Trophoblast cell (in vitro differentiated cells and primary cell): ENCODE measurements at regions not wholly inside any gene's neighbourhood (a gene's known extent, or its start where the extent isn't known, plus 50 kb on each side); places are given as distances from the start of the nearest gene placed in this dataset.
"Not testable (repeated sequence)": the region's sequence is repeated elsewhere in the genome, so short reads cannot be mapped to it uniquely, and the experiment has no call there.

Experiments used
- DNase-seq, 2 donors: peaks; one replicate each; pipeline ENCODE4 v3.0.0-alpha.2; 2016
- H2AFZ ChIP-seq: 2 replicates; pipeline ENCODE4 v1.6.1; 2013; ENCODE audit warnings: low read length, moderate library complexity, mild to moderate bottlenecking; ENCODE audit not compliant: insufficient read depth, poor library complexity
- H2AK5ac ChIP-seq: 2 replicates; pipeline ENCODE4 v1.6.1; 2013; ENCODE audit warnings: mild to moderate bottlenecking, low read length
- H2BK120ac ChIP-seq: 2 replicates; pipeline ENCODE4 v1.6.1; 2013; ENCODE audit warnings: low read length, mild to moderate bottlenecking, moderate library complexity; ENCODE audit not compliant: insufficient read depth, poor library complexity
- H2BK12ac ChIP-seq: 2 replicates; pipeline ENCODE4 v1.6.1; 2013; ENCODE audit warnings: mild to moderate bottlenecking, low read length, moderate library complexity
- H2BK5ac ChIP-seq: 2 replicates; pipeline ENCODE4 v1.6.1; 2013; ENCODE audit warnings: low read length, low read depth, moderate library complexity, mild to moderate bottlenecking; ENCODE audit not compliant: poor library complexity
- H3K14ac ChIP-seq: 2 replicates; pipeline ENCODE4 v1.6.1; 2013; ENCODE audit warnings: mild to moderate bottlenecking, low read length
- H3K18ac ChIP-seq: 2 replicates; pipeline ENCODE4 v1.6.1; 2013; ENCODE audit warnings: mild to moderate bottlenecking, low read length
- H3K23ac ChIP-seq: 2 replicates; pipeline ENCODE4 v1.6.1; 2013; ENCODE audit warnings: low read length
- H3K27ac ChIP-seq: 2 replicates; pipeline ENCODE4 v1.5.1; 2013; ENCODE audit warnings: low read depth, mild to moderate bottlenecking, inconsistent platforms, low read length, moderate library complexity
- H3K27me3 ChIP-seq: 2 replicates; pipeline ENCODE4 v1.6.1; 2013; ENCODE audit warnings: inconsistent platforms, mild to moderate bottlenecking, low read length, moderate library complexity; ENCODE audit not compliant: insufficient read depth
- H3K36me3 ChIP-seq, 2 experiments: 1 replicate in 1 of 2; 2 replicates in 1 of 2; pipeline ENCODE4 v1.6.1; 2013; ENCODE audit warnings: low read length in 2 of 2, mild to moderate bottlenecking in 2 of 2, moderate library complexity in 1 of 2; ENCODE audit not compliant: insufficient read depth in 2 of 2, control insufficient read depth in 1 of 2
- H3K4ac ChIP-seq: 2 replicates; pipeline ENCODE4 v1.6.1; 2013; ENCODE audit warnings: low read depth, mild to moderate bottlenecking, low read length, moderate library complexity
- H3K4me1 ChIP-seq, 2 experiments: 1 replicate in 1 of 2; 2 replicates in 1 of 2; pipeline ENCODE4 v1.6.1; 2013; ENCODE audit warnings: low read length in 2 of 2, mild to moderate bottlenecking in 2 of 2, moderate library complexity in 1 of 2; ENCODE audit not compliant: insufficient read depth in 2 of 2, control insufficient read depth in 1 of 2
- H3K4me2 ChIP-seq: 2 replicates; pipeline ENCODE4 v1.6.1; 2013; ENCODE audit warnings: inconsistent platforms, mild to moderate bottlenecking, low read length, moderate library complexity
- H3K4me3 ChIP-seq: 2 replicates; pipeline ENCODE4 v1.5.1; 2013; ENCODE audit warnings: mild to moderate bottlenecking, low read depth, low read length, inconsistent platforms
- H3K79me1 ChIP-seq: one replicate; pipeline ENCODE4 v1.6.1; 2013; ENCODE audit warnings: low read length
- H3K79me2 ChIP-seq: 2 replicates; pipeline ENCODE4 v1.6.1; 2013; ENCODE audit warnings: low read length, mild to moderate bottlenecking; ENCODE audit not compliant: control insufficient read depth, insufficient read depth, poor library complexity
- H3K9ac ChIP-seq: 2 replicates; pipeline ENCODE4 v1.6.1; 2013; ENCODE audit warnings: mild to moderate bottlenecking, low read length
- H3K9me3 ChIP-seq: 2 replicates; pipeline ENCODE4 v1.6.1; 2013; ENCODE audit warnings: low read depth, mild to moderate bottlenecking, control low read depth, inconsistent platforms, low read length; ENCODE audit not compliant: insufficient read depth
- H4K12ac ChIP-seq: 2 replicates; pipeline ENCODE4 v1.6.1; 2013; ENCODE audit warnings: low read depth, mild to moderate bottlenecking, low read length, moderate library complexity
- H4K8ac ChIP-seq: 2 replicates; pipeline ENCODE4 v1.6.1; 2013; ENCODE audit warnings: low read depth, mild to moderate bottlenecking, low read length, moderate library complexity
- H4K91ac ChIP-seq: one replicate; pipeline ENCODE4 v1.6.1; 2013; ENCODE audit warnings: low read depth, mild to moderate bottlenecking, low read length, moderate library complexity
- WGBS: extraction: QIAGEN DNeasy Blood & Tissue Kit; methylation state at CpG from one replicate; pipeline ENCODE4 v1.1.7; 2013; ENCODE audit warnings: missing lambda C conversion rate; ENCODE audit not compliant: insufficient read length, insufficient coverage; ENCODE audit errors: extremely low coverage; 5-methylcytosine and 5-hydroxymethylcytosine counted together

DNA sequence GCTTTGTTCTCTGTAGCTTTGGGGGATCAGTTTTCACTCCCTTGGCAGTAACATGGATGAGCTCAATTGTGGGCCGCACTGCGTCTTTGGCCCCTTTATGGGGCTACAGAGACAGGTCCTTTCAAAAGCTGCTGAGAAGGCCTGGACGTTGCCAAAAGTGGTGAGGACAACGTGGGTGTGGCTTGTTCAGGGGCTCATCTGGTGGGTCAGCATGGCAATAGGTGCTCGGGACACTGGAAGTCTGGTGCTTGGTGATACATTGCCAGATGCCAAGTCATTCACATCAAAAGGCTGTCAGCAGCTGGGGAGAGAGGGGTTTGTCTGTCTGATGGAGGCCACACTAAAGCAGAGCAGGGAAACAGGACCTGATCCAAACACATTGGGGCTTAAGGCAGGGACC lies 149.8 kb upstream of the EOLA2 start:
- DNase-seq: no peak
- Histone ChIP-seq H4K91ac (no peak overlapping the region), H3K27ac (no peak overlapping the region), H2BK12ac (no peak overlapping the region), H3K18ac (no peak overlapping the region), H2BK5ac (no peak overlapping the region), H2BK120ac (no peak overlapping the region), H3K4me1 (no peaks in the 10 kb centered on the region), H3K4me2 (no peak overlapping the region), H4K12ac (no peak overlapping the region), H3K27me3 (no peaks in the 10 kb centered on the region), H3K23ac (no peak overlapping the region), H3K79me2 (no peaks in the 10 kb centered on the region), H3K9me3 (no peaks in the 10 kb centered on the region), H4K8ac (no peak overlapping the region), H2AFZ (no peak overlapping the region), H2AK5ac (no peak overlapping the region), H3K36me3 (no peaks in the 10 kb centered on the region), H3K79me1 (no peaks in the 10 kb centered on the region), H3K4ac (no peak overlapping the region), H3K4me3 (no peak overlapping the region), H3K9ac (no peak overlapping the region), H3K14ac (no peak overlapping the region)
- WGBS: no CpG with 5 or more reads among the region's 5 CpGs

DNA sequence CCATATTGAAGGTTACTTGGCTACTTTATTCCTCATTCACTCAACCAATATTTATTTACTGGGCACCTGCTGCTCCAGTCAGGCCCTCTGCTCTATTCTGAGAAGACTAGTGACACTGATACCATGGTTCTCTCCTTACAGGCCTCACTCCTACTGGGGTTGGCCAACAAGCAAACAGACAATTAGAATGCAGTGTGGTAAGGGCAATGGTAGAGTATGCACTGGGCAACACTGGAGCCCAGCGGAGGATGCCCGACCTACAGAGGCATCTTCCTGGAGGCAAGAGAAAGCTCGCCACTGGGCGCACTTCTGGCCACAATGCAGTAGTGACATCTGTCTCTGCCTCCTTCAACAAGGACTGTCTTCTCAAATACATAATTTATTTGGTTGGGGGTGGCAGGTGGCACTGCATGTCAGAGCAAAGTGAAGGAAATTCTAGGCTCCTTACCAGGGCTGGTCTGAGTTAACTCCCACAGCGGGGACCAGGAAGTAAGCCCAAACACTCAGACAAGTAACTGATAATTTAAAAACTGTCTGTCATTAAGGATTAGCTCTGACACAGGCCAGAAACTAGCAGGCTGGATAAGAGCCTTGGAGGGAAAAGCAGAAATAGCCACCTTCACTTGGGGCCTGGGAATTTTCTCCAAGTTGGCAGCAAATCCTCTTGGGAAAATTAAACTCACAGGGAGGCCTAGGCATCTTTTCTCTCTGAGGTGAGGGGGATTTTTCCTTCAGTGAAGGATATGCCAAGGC lies 150.7 kb upstream of the EOLA2 start:
- Histone ChIP-seq H3K4me3 (no peak overlapping the region), H3K27me3 (no peaks in the 10 kb centered on the region), H3K4ac (no peak overlapping the region), H3K27ac (no peak overlapping the region), H3K4me1 (no peaks in the 10 kb centered on the region), H2AK5ac (no peak overlapping the region), H2BK12ac (no peak overlapping the region), H3K36me3 (no peaks in the 10 kb centered on the region), H2AFZ (no peak overlapping the region), H3K23ac (no peak overlapping the region), H4K91ac (no peak overlapping the region), H3K18ac (no peak overlapping the region), H3K79me2 (no peaks in the 10 kb centered on the region), H3K4me2 (no peak overlapping the region), H3K14ac (no peak overlapping the region), H2BK120ac (no peak overlapping the region), H2BK5ac (no peak overlapping the region), H3K9me3 (no peaks in the 10 kb centered on the region), H4K12ac (no peak overlapping the region), H3K79me1 (no peaks in the 10 kb centered on the region), H3K9ac (no peak overlapping the region), H4K8ac (no peak overlapping the region)
- WGBS: no CpG with 5 or more reads among the region's 5 CpGs
- no peak for DNase-seq

GRCh38 chrX:150091300-150091699 lies 153.0 kb upstream of the EOLA2 start:
- not testable (repeated sequence) for H3K36me3 ChIP-seq, H3K4me3 ChIP-seq, H3K4me2 ChIP-seq, H3K27ac ChIP-seq, H2AK5ac ChIP-seq, H4K91ac ChIP-seq, H2BK120ac ChIP-seq, H3K14ac ChIP-seq, H3K18ac ChIP-seq, H3K9ac ChIP-seq, H3K23ac ChIP-seq, H2BK5ac ChIP-seq, H3K4me1 ChIP-seq, H3K9me3 ChIP-seq, H4K12ac ChIP-seq, H3K79me2 ChIP-seq, DNase-seq, H2BK12ac ChIP-seq, H3K27me3 ChIP-seq, H3K79me1 ChIP-seq, H3K4ac ChIP-seq, H2AFZ ChIP-seq, H4K8ac ChIP-seq
- WGBS: no CpG with 5 or more reads among the region's 4 CpGs

DNA sequence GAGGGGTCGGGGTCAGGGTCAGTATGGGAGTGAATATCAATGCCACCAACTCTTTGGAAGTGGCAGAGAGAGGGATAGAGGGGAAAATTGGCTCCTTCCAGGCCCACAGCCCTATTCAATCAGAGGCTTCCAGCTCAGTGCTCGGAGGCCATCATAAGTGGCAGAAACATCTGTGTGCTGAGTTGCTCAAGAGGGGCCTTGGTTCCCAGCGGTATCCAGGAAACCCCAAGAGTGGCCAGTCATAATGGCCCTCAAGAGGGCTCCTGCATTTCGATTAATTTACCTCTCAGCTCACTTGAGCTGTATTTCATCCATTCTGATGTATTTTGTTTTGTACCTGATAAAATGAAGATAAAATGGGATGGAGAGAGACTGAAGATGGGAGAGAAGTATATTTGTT lies 154.3 kb upstream of the EOLA2 start:
- Histone ChIP-seq H3K27ac (no peak overlapping the region), H3K4me2 (no peak overlapping the region), H4K8ac (no peak overlapping the region), H3K4me1 (peaks cover 0 to 5% of the 10 kb centered on the region in 2 experiments), H3K23ac (no peak overlapping the region), H3K79me1 (no peaks in the 10 kb centered on the region), H3K36me3 (no peaks in the 10 kb centered on the region), H3K4ac (no peak overlapping the region), H2AK5ac (no peak overlapping the region), H2AFZ (no peak overlapping the region), H3K18ac (no peak overlapping the region), H4K91ac (no peak overlapping the region), H2BK120ac (no peak overlapping the region), H4K12ac (no peak overlapping the region), H3K9ac (no peak overlapping the region), H2BK5ac (no peak overlapping the region), H3K14ac (no peak overlapping the region), H3K79me2 (no peaks in the 10 kb centered on the region), H3K9me3 (no peaks in the 10 kb centered on the region), H2BK12ac (no peak overlapping the region), H3K27me3 (no peaks in the 10 kb centered on the region), H3K4me3 (no peak overlapping the region)
- no peak for DNase-seq
- no CpG with 5 or more reads among the region's 4 CpGs for WGBS
